Mesothelial cell of epicardium (in vitro differentiated cells): ENCODE measurements at regions not wholly inside any gene's neighbourhood (a gene's known extent, or its start where the extent isn't known, plus 50 kb on each side); places are given as distances from the start of the nearest gene placed in this dataset.
"Not testable (repeated sequence)": the region's sequence is repeated elsewhere in the genome, so short reads cannot be mapped to it uniquely, and the experiment has no call there.

Experiments
- DNase-seq, 2 experiments: peaks; one replicate each; pipeline ENCODE4 v3.0.0; 2021; ENCODE audit warnings: low spot score in 2 of 2; ENCODE audit not compliant: unreplicated experiment in 2 of 2
- H3K27ac Mint-ChIP-seq: 2 replicates; pipeline ENCODE4 v1.8.0; 2021; ENCODE audit warnings: mixed read lengths
- H3K27me3 Mint-ChIP-seq: 2 replicates; pipeline ENCODE4 v1.8.0; 2021; ENCODE audit warnings: low read depth, mixed read lengths
- H3K36me3 Mint-ChIP-seq: 2 replicates; pipeline ENCODE4 v1.8.0; 2021; ENCODE audit warnings: mixed read lengths
- H3K4me1 Mint-ChIP-seq: 2 replicates; pipeline ENCODE4 v1.8.0; 2021; ENCODE audit warnings: mixed read lengths
- H3K4me3 Mint-ChIP-seq: 2 replicates; pipeline ENCODE4 v1.8.0; 2021; ENCODE audit warnings: mild to moderate bottlenecking, moderate library complexity, mixed read lengths
- H3K9me3 Mint-ChIP-seq: 2 replicates; pipeline ENCODE4 v1.8.0; 2021; ENCODE audit warnings: mixed read lengths
- TF ChIP-seq, protein P1 (sequence below): fragments of 200-600 bp; sonication (generic); IDR thresholded peaks from one replicate; pipeline ENCODE4 v1.5.0; 2021; ENCODE audit warnings: antibody characterized with exemption; ENCODE audit not compliant: unreplicated experiment

DNA sequence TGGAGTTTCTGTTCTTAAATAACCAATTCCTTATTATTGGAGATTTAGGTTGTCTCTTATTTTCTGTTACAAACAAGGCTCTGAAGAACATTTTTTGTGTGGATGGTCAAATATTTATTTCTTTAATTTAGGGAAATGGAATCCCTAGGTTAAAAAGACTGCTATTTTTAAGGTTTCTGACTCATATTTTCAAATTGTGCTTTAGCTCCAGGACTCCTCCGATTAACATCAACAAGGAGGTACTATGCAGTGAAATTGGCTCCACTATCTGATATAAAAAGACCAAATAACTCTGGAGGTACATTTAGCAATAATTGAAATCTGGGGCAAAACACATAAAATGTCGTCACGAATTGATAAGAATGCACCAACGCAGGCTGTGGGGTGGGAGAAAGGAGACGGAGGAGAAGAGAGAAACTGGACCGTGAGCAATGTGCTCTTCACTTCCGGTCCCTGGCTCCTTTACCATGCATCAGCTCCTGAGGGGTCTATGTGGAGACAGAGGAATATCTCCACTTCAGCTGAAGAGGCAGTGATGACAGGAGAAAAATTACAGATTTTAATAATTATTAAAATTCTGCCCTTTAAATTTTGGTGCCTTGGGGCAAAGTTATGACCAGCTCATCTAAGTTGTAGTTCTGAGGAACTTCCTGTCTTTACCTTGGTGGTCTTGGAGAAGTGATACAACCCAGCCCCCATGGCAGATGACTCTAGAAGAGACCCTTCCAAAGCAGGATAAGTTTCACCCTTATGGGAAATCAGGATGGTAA is 90.2 kb upstream of the BTG1 start:
- Mint-ChIP-seq H3K9me3 (no peaks in the 10 kb centered on the region), H3K27me3 (no peaks in the 10 kb centered on the region), H3K27ac (no peak overlapping the region), H3K4me3 (no peak overlapping the region), H3K36me3 (no peaks in the 10 kb centered on the region), H3K4me1 (no peaks in the 10 kb centered on the region)
- TF ChIP-seq, protein P1, sequence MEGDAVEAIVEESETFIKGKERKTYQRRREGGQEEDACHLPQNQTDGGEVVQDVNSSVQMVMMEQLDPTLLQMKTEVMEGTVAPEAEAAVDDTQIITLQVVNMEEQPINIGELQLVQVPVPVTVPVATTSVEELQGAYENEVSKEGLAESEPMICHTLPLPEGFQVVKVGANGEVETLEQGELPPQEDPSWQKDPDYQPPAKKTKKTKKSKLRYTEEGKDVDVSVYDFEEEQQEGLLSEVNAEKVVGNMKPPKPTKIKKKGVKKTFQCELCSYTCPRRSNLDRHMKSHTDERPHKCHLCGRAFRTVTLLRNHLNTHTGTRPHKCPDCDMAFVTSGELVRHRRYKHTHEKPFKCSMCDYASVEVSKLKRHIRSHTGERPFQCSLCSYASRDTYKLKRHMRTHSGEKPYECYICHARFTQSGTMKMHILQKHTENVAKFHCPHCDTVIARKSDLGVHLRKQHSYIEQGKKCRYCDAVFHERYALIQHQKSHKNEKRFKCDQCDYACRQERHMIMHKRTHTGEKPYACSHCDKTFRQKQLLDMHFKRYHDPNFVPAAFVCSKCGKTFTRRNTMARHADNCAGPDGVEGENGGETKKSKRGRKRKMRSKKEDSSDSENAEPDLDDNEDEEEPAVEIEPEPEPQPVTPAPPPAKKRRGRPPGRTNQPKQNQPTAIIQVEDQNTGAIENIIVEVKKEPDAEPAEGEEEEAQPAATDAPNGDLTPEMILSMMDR = no peak
- DNase-seq = no peak

DNA sequence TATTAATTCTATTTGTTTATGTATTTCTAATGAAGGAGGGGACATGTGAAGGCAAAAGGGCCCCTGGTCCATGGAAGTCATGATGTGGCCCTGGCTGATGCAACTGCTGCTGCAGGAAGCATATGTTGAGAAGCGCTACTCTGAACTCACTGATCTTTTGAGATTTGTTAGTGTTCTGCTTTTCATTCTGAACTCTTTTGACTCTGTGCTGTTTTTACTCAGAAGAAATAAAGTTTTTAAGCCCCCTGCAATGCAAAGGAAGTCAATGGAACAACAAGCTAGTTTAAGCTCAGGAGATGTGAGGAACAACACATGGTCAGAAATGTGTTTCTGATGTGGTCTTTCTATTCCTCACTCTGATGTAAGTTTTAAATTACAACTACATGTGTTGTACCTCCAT is 88.9 kb upstream of the BTG1 start:
- Mint-ChIP-seq H3K27ac (no peak overlapping the region), H3K4me1 (no peaks in the 10 kb centered on the region), H3K36me3 (no peaks in the 10 kb centered on the region), H3K9me3 (no peaks in the 10 kb centered on the region), H3K27me3 (no peaks in the 10 kb centered on the region), H3K4me3 (no peak overlapping the region)
- TF ChIP-seq, protein P1 = no peak
- DNase-seq = no peak

DNA sequence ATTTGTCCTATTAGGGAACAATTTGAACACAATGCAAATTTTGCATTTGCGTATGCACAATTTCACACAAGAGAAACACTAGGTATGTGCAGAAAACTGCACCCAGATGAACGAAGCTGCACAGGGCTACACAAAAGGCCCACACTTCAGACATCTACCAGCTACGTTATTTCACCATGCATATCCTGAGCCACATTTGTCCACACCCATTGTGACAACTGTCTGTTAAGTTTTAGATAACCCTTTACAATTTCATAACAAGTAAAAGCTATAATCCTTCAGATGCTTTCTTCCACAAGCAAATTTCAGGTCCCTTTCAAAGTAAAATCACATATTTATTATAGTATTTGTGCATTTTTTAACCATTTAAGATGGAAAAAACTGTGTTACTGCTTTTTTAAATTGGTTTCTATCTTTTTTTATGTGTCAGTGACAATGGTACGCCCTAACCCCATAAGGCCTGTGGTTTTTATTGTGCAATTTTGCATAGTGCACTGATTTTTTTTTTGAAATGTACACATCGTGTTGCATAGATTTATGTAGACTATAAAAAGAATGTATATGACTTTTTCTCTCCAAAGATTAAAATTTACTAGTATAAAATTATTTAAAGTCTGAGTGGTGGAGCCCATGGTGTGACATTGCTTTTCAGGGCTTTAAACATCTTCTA is 87.8 kb upstream of the BTG1 start:
- Mint-ChIP-seq H3K27me3 (no peaks in the 10 kb centered on the region), H3K36me3 (no peaks in the 10 kb centered on the region), H3K4me1 (no peaks in the 10 kb centered on the region), H3K9me3 (no peaks in the 10 kb centered on the region), H3K27ac (no peak overlapping the region), H3K4me3 (no peak overlapping the region)
- DNase-seq = no peak
- TF ChIP-seq, protein P1 = no peak

DNA sequence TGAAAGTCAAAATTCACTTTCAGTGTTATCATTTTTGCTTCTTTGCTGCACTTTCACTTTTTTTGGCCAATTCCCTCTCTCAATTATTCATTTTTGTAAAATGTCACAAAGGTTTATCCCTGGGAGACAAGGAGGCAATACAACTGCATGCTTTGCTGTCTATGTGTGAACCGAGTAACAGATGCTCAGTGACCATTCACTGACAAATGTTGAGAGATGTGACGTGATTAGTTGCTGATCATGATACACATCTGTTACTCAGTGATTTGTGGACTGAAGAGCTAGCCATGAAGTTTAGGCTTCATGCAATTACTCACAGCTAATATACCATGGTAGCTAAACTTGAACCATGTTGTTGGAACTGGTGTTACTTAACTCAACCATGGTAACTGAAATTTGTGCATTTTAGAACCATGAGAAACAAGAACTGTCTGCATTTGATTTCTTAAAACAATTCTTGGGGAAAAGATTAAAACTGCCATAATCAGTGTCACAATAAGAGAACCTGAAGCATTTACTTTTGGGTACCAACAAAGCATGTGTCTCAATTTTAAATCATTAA is 86.8 kb upstream of the BTG1 start:
- not testable (repeated sequence) for H3K9me3 Mint-ChIP-seq, H3K27ac Mint-ChIP-seq, H3K36me3 Mint-ChIP-seq, H3K4me3 Mint-ChIP-seq, H3K27me3 Mint-ChIP-seq, H3K4me1 Mint-ChIP-seq, DNase-seq

DNA sequence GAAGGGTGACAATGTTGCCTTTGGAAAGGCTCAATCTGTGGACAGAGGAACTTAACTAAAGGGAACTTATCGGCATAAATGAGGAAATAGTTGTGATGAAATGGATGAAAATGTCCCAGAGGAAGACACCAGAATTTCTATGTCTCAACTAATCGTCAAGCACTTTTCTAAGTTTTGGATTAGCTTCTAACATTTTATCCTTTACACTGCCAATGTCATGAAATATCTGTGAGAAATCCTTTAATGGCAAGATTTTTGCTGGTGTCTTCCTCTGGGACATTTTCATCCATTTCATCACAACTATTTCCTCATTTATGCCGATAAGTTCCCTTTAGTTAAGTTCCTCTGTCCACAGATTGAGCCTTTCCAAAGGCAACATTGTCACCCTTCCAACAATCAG is 86.3 kb upstream of the BTG1 start:
- not testable (repeated sequence) for H3K9me3 Mint-ChIP-seq, H3K4me3 Mint-ChIP-seq, H3K27ac Mint-ChIP-seq, H3K27me3 Mint-ChIP-seq, H3K36me3 Mint-ChIP-seq, DNase-seq, H3K4me1 Mint-ChIP-seq

DNA sequence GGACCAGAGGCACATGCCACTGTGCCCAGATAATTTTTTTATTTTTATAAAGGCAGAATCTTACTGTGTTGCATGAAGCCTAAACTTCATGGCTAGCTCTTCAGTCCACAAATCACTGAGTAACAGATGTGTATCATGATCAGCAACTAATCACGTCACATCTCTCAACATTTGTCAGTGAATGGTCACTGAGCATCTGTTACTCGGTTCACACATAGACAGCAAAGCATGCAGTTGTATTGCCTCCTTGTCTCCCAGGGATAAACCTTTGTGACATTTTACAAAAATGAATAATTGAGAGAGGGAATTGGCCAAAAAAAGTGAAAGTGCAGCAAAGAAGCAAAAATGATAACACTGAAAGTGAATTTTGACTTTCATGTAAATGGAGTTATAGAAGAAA is 85.9 kb upstream of the BTG1 start:
- not testable (repeated sequence) for H3K4me1 Mint-ChIP-seq, H3K27me3 Mint-ChIP-seq, H3K36me3 Mint-ChIP-seq, H3K27ac Mint-ChIP-seq, H3K9me3 Mint-ChIP-seq, H3K4me3 Mint-ChIP-seq, DNase-seq

DNA sequence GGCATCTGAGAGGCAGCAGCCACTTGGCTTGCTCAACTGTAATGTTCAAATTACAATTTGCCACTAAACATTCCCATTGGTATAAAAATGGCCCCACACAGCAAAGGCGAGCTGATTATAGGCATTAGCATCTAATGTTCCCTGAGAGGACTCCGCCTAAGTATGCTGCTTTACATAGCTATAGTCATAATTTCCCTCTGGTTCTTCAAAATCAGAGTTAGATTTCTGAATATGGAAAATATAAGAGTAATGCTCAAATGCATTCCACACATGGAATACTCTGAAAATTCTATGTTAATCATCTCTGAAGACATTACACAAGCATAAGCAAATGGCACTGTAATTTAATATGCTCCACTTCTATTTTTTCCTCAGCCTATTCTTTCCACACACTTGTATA is 83.7 kb upstream of the BTG1 start:
- no peaks in the 10 kb centered on the region for H3K9me3 Mint-ChIP-seq
- TF ChIP-seq, protein P1 = no peak
- DNase-seq = no peak
- no peaks in the 10 kb centered on the region for H3K27me3 Mint-ChIP-seq
- no peaks in the 10 kb centered on the region for H3K36me3 Mint-ChIP-seq
- no peak overlapping the region for H3K27ac Mint-ChIP-seq
- H3K4me3 Mint-ChIP-seq = no peak overlapping the region
- H3K4me1 Mint-ChIP-seq = peaks cover 15% of the 10 kb centered on the region
